Fibroblast of lung (primary cell): ENCODE measurements at regions not wholly inside any gene's neighbourhood (a gene's known extent, or its start where the extent isn't known, plus 50 kb on each side); places are given as distances from the start of the nearest gene placed in this dataset.

Experiments used
- CTCF ChIP-seq, 2 donors: IDR thresholded peaks in 1 of 2; conservative IDR thresholded peaks in 1 of 2; 1 replicate in 1 of 2; 2 replicates in 1 of 2; pipeline ENCODE4 v1.5.1; 2011 to 2012; ENCODE audit warnings: low read length in 2 of 2, control low read depth in 1 of 2, inconsistent platforms in 1 of 2, low read depth in 1 of 2, mild to moderate bottlenecking in 1 of 2
- EZH2 ChIP-seq: IDR thresholded peaks from 2 replicates; pipeline ENCODE4 v1.5.1; 2012; ENCODE audit warnings: low read length, control low read depth, mild to moderate bottlenecking; ENCODE audit errors: missing control alignments

DNA sequence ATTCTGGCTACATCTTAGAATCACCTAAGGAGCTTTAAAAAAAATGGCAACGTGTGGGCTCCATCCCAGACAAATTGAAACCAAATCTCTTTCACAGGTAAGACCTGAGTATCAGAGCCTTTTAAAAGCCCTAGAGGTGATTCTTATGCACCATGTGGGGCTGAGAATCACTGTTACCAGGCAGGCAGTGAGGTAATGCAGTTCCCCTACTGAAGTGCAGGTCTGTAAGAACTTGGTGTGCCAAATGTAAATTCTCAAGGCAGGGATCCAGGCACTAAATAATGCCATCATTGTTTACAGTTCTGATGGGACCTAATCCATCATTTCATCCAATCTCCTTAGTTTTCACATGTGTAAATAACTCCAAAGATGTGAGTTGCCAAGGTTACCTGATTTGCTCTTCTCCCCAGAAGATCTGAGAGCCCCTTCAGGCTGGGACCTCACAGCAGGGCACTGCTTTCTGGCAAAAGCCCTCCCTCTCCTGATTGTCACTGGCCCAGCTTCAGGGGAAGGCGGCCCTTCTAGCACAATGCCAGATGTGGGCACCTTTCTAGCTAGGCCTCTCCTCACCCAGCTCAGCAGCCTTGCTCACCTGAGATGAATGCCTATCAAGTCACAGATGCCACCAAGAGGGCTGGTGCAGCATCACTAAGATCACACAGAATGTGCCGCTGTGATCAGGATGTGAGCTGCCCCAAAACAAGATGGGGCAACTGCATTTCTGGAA lies 73.6 kb upstream of the RGPD5 start:
- TF ChIP-seq CTCF (conservative IDR thresholded peaks at IDR 0.05 in 1 of 2, IDR thresholded peaks at IDR 0.05 in 1 of 2; ENCODE audit: low read depth in 1 of 2, low read length in 2 of 2), result no peak
- no peak for TF ChIP-seq EZH2
